ENCODE measurements at regions not wholly inside any gene's neighbourhood (a gene's known extent, or its start where the extent isn't known, plus 50 kb on each side); places are given as distances from the start of the nearest gene placed in this dataset.

DNA sequence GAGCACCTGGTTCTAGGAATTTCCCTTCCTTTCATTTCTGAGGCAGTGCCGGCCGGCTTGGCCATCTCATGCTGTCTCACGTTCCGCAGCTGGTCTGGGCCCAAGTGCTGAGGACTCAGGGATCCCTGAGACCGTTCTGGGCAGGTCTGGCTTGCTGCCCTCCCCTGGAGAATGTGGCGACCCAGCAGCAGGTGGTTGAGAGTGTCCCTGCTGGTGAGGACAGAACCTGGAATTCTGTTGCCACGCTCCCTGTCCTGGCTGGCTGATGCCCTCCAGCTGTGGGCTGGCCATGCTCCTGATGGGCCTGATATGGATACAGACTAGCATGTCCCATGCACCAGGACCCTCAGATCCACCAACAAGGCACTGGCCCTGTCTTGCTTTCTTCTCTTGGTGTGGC, 114.0 kb upstream of the C1QTNF9B start:
- TF ChIP-seq, protein P1, sequence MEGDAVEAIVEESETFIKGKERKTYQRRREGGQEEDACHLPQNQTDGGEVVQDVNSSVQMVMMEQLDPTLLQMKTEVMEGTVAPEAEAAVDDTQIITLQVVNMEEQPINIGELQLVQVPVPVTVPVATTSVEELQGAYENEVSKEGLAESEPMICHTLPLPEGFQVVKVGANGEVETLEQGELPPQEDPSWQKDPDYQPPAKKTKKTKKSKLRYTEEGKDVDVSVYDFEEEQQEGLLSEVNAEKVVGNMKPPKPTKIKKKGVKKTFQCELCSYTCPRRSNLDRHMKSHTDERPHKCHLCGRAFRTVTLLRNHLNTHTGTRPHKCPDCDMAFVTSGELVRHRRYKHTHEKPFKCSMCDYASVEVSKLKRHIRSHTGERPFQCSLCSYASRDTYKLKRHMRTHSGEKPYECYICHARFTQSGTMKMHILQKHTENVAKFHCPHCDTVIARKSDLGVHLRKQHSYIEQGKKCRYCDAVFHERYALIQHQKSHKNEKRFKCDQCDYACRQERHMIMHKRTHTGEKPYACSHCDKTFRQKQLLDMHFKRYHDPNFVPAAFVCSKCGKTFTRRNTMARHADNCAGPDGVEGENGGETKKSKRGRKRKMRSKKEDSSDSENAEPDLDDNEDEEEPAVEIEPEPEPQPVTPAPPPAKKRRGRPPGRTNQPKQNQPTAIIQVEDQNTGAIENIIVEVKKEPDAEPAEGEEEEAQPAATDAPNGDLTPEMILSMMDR (IDR thresholded peaks at IDR 0.05; ENCODE audit: insufficient read depth, low read length, poor library complexity, severe bottlenecking), result no peak
- TF ChIP-seq EZH2phosphoT487 (conservative IDR thresholded peaks at IDR 0.05; ENCODE audit: low read length), result no peak
